ENCODE measurements at regions not wholly inside any gene's neighbourhood (a gene's known extent, or its start where the extent isn't known, plus 50 kb on each side); places are given as distances from the start of the nearest gene placed in this dataset.

DNA sequence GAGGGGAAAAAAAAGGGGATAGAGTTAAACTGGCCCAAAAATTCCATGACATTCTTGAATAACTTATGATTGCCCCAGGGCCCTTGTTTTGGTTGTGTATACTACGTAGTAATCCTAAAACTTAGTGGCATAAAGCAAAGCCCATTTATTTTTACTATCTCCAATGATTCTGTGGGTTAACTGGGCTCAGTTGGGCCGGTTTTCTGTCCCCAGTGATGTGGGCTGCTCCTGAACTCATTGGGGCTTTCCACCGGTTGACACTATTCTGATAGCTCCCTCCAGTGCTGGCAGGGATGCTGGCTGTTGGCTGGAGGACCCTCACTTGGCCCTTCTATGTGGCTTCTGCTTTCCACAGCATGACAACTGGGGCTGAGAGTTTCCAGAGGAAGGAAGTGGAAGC is 60.0 kb upstream of the TGIF1 start:
- intact Hi-C loops (cut with DNase I), result no loop called here
- DNase-seq, result no peak
- no peaks in the 10 kb centered on the region for H3K4me1 ChIP-seq
- H3K27ac ChIP-seq, result no peak overlapping the region
- TF ChIP-seq POLR2A (IDR thresholded peaks at IDR 0.05), result no peak
- TF ChIP-seq EP300 (IDR thresholded peaks at IDR 0.05), result no peak
- no peak for TF ChIP-seq POLR2AphosphoS5 (IDR thresholded peaks at IDR 0.05)
- TF ChIP-seq CTCF (IDR thresholded peaks at IDR 0.05), result no peak
- no peaks in the 10 kb centered on the region for H3K36me3 ChIP-seq
- WGBS, 2 donors, result 70 to 85% methylated on average over 3 of the region's 3 CpGs
- H3K4me3 ChIP-seq, result no peak overlapping the region
- no peaks in the 10 kb centered on the region for H3K27me3 ChIP-seq
- peaks cover 0 to 10% (median 1%) of the 10 kb centered on the region in 4 donors for H3K9me3 ChIP-seq

DNA sequence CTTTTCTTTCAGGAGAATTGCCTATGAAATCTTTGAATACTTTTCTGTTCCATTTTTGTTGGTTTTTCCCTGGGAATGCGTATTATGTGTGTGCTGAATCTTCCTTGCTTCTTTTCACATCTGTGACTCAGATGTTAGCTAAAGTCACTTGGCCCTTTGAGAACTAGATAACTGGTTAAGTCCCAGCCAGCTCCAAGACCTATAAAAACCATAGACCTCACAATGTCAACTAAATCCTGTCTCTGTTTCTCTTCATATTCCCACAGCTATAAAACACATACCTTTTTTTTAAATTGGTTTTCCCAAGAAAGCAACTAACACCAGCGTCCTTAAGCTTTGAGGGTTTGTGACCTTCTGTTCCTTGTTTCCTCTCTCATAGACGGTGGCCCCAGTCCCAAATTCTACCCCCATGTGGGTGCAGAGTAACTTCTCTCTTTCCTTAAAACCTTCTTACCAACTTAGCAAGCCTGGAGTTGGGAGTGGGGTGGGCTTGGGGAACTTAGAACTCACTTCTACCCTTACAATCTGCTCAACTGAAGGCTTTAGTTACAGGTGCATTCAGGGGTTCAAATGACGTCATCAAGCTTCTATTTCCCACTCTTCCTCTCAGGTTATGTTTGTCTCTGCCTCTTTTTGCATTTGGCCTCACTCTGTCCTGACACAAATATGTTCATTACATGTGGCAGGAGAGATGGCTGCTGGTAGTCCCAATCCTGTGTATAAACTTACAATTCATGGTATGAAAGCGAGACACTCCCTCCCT is 58.1 kb upstream of the TGIF1 start:
- no peak for DNase-seq
- Histone ChIP-seq H3K27me3 (no peaks in the 10 kb centered on the region), H3K4me1 (no peaks in the 10 kb centered on the region), H3K9me3 (peaks cover 0 to 14% (median 1%) of the 10 kb centered on the region in 4 donors), H3K27ac (no peak overlapping the region), H3K36me3 (no peaks in the 10 kb centered on the region), H3K4me3 (no peak overlapping the region)
- WGBS, 2 donors, result 85 to 91% methylated on average over 5 of the region's 5 CpGs
- intact Hi-C loops (cut with DNase I), result no loop called here
- TF ChIP-seq POLR2AphosphoS5 (IDR thresholded peaks at IDR 0.05) (no peak), POLR2A (IDR thresholded peaks at IDR 0.05) (no peak), EP300 (IDR thresholded peaks at IDR 0.05) (no peak), CTCF (IDR thresholded peaks at IDR 0.05) (no peak)

DNA sequence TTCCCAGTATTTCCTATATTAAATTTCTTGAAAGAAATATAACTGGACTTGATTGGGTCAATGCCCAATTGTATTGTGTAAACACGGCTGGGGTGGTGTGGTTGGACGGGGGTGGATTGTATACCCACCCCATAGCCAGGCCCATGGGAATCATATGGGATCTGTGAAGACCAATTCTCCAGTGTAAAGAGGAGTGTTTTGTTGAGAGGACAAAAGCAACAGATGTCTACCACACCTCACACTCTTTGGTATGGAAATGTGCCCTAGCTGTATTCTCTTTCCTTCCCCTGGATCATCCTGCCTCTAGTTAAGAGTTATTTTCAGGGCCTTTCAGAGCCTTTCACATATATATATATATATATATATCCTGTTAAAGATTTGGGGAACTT is 57.5 kb upstream of the TGIF1 start:
- no peak for DNase-seq
- Histone ChIP-seq H3K4me1 (no peaks in the 10 kb centered on the region), H3K4me3 (no peak overlapping the region), H3K9me3 (peaks cover 0 to 14% (median 1%) of the 10 kb centered on the region in 4 donors), H3K36me3 (no peaks in the 10 kb centered on the region), H3K27me3 (no peaks in the 10 kb centered on the region), H3K27ac (no peak overlapping the region)
- no peak for TF ChIP-seq EP300 (IDR thresholded peaks at IDR 0.05)
- no peak for TF ChIP-seq CTCF (IDR thresholded peaks at IDR 0.05)
- no peak for TF ChIP-seq POLR2AphosphoS5 (IDR thresholded peaks at IDR 0.05)
- no peak for TF ChIP-seq POLR2A (IDR thresholded peaks at IDR 0.05)
- WGBS, 2 donors, result 87 to 92% methylated on average over 2 of the region's 2 CpGs
- intact Hi-C loops (cut with DNase I), result no loop called here

DNA sequence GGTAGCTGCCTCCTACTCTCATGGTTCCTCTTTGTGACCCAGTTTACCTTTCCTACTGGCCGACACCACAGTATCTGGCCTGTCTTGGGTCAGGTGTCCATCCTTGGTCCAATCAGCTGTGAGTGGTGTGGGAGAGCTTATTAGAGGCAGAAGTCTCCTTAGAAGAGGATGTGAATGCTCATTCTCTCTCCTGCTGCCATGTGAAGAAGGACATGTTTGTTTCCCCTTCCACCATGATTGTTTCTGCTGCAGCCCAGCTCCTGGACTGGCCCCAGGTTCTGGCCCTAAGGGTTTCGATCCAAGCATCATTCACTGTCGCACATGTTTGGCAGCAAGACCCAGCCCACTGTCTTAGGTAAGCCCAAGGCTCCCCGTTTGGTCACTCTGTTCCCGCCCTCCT is 55.3 kb upstream of the TGIF1 start:
- TF ChIP-seq CTCF (IDR thresholded peaks at IDR 0.05), result no peak
- no peak for TF ChIP-seq EP300 (IDR thresholded peaks at IDR 0.05)
- TF ChIP-seq POLR2AphosphoS5 (IDR thresholded peaks at IDR 0.05), result no peak
- no peaks in the 10 kb centered on the region for H3K36me3 ChIP-seq
- H3K27ac ChIP-seq, result no peak overlapping the region
- H3K9me3 ChIP-seq, result peaks cover 0 to 14% (median 1%) of the 10 kb centered on the region in 4 donors
- H3K27me3 ChIP-seq, result no peaks in the 10 kb centered on the region
- no peak for DNase-seq
- intact Hi-C loops (cut with DNase I), result no loop called here
- no peak overlapping the region for H3K4me3 ChIP-seq
- H3K4me1 ChIP-seq, result no peaks in the 10 kb centered on the region
- 96 to 97% methylated on average over 5 of the region's 5 CpGs for WGBS, 2 donors

DNA sequence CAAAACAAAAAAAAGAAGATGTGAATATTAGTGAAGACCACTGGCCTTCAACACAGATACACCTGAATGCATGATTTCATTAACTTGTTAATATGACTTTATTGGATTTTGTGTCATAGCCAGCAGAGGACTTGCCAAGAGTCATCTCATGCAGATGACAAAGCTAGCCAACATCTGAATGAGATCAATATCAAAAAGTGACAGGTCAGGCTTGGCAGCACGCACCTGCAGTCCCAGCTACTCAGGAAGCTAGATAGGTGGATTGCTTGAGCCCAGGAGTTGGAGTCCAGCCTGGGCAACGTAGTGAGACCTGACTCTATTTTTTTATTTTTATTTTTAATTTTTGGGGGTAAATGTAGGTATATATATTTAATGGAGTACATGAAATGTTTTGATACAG is 54.5 kb upstream of the TGIF1 start:
- no peak overlapping the region for H3K4me3 ChIP-seq
- peaks cover 0 to 7% (median 0%) of the 10 kb centered on the region in 4 donors for H3K9me3 ChIP-seq
- no peak for TF ChIP-seq POLR2AphosphoS5 (IDR thresholded peaks at IDR 0.05)
- no peak for TF ChIP-seq POLR2A (IDR thresholded peaks at IDR 0.05)
- TF ChIP-seq EP300 (IDR thresholded peaks at IDR 0.05), result no peak
- no peak for TF ChIP-seq CTCF (IDR thresholded peaks at IDR 0.05)
- intact Hi-C loops (cut with DNase I), result no loop called here
- 84 to 93% methylated on average over 2 of the region's 2 CpGs for WGBS, 2 donors
- no peaks in the 10 kb centered on the region for H3K4me1 ChIP-seq
- no peak for DNase-seq
- no peaks in the 10 kb centered on the region for H3K36me3 ChIP-seq
- H3K27ac ChIP-seq, result no peak overlapping the region
- H3K27me3 ChIP-seq, result no peaks in the 10 kb centered on the region
